OCI-LY3 (cell line): ENCODE measurements at regions not wholly inside any gene's neighbourhood (a gene's known extent, or its start where the extent isn't known, plus 50 kb on each side); places are given as distances from the start of the nearest gene placed in this dataset.

ENCODE experiments used
- CTCF ChIP-seq: fragments of 200-600, 300-600 bp; sonication (generic); IDR thresholded peaks from 2 replicates; pipeline ENCODE4 v1.5.1; 2014; ENCODE audit warnings: antibody characterized with exemption, low read length, low read depth
- EZH2phosphoT487 ChIP-seq: fragments of 200-600 bp; shearing (Covaris generic); IDR thresholded peaks from 2 replicates; pipeline ENCODE4 v1.6.1; 2018; ENCODE audit warnings: antibody characterized with exemption, mixed run types, low read depth

- TF ChIP-seq EZH2phosphoT487 (no peak), CTCF (no peak)
Measured at GRCh38 chr3:157582637-157582973, 79.4 kb upstream of the VEPH1 start.
